KBM-7 (cell line): ENCODE measurements at regions not wholly inside any gene's neighbourhood (a gene's known extent, or its start where the extent isn't known, plus 50 kb on each side); places are given as distances from the start of the nearest gene placed in this dataset.

ENCODE experiments used
- DNase-seq: peaks from one replicate; pipeline ENCODE4 v3.0.0-alpha.2; 2015
- in situ Hi-C: fragments of 300-500 bp; cut with MboI; formaldehyde crosslinking; loops from 2 replicates; pipeline ENCODE4 v1.14.3; 2020; ENCODE audit warnings: low sequenced_read_pairs, low pct_unique_long_range_greater_than_20kb, mixed read lengths

GRCh38 chr9:78746010-78746409 lies 449.1 kb downstream of the PSAT1 start:
- in situ Hi-C loops = no loop called here
- no peak for DNase-seq

GRCh38 chr9:78753039-78753438 lies 456.1 kb downstream of the PSAT1 start:
- in situ Hi-C loops = no loop called here
- DNase-seq = no peak

GRCh38 chr9:78756813-78757510 lies 460.0 kb downstream of the PSAT1 start:
- DNase-seq = no peak
- in situ Hi-C loops = no loop called here

- DNase-seq = no peak
- in situ Hi-C loops = no loop called here
These were observed 466.5 kb downstream of the PSAT1 start for GRCh38 chr9:78763424-78763823.

GRCh38 chr9:78765861-78766260 lies 468.9 kb downstream of the PSAT1 start:
- DNase-seq = no peak
- in situ Hi-C loops = no loop called here

- no peak for DNase-seq
- in situ Hi-C loops = no loop called here
These were observed 470.6 kb downstream of the PSAT1 start for GRCh38 chr9:78767490-78767889.

- in situ Hi-C loops = no loop called here
- no peak for DNase-seq
These were observed 472.8 kb downstream of the PSAT1 start for GRCh38 chr9:78769690-78770089.

- DNase-seq = no peak
- in situ Hi-C loops = no loop called here
These were observed 478.3 kb downstream of the PSAT1 start for GRCh38 chr9:78775211-78775610.

- in situ Hi-C loops = no loop called here
- DNase-seq = no peak
These were observed 478.9 kb downstream of the PSAT1 start for GRCh38 chr9:78775696-78776295.

- in situ Hi-C loops = no loop called here
- peak; percentile 8 for DNase-seq
These were observed 480.8 kb downstream of the PSAT1 start for GRCh38 chr9:78777747-78778146.

GRCh38 chr9:78778318-78778717 lies 481.4 kb downstream of the PSAT1 start:
- DNase-seq = no peak
- in situ Hi-C loops = no loop called here

GRCh38 chr9:78778861-78779374 lies 482.0 kb downstream of the PSAT1 start:
- in situ Hi-C loops = no loop called here
- DNase-seq = no peak

GRCh38 chr9:78781681-78782080 lies 484.8 kb downstream of the PSAT1 start:
- in situ Hi-C loops = no loop called here
- no peak for DNase-seq

- in situ Hi-C loops = no loop called here
- DNase-seq = no peak
These were observed 485.3 kb downstream of the PSAT1 start for GRCh38 chr9:78782234-78782633.

GRCh38 chr9:78782858-78783257 lies 485.9 kb downstream of the PSAT1 start:
- no peak for DNase-seq
- in situ Hi-C loops = no loop called here

GRCh38 chr9:78783743-78784142 lies 486.8 kb downstream of the PSAT1 start:
- no peak for DNase-seq
- in situ Hi-C loops = no loop called here

- in situ Hi-C loops = no loop called here
- DNase-seq = no peak
These were observed 489.9 kb downstream of the PSAT1 start for GRCh38 chr9:78786794-78787193.

- no peak for DNase-seq
- in situ Hi-C loops = no loop called here
These were observed 491.2 kb downstream of the PSAT1 start for GRCh38 chr9:78788101-78788500.

- no peak for DNase-seq
- in situ Hi-C loops = no loop called here
These were observed 494.9 kb downstream of the PSAT1 start for GRCh38 chr9:78791779-78792178.

GRCh38 chr9:78792745-78793144 lies 495.8 kb downstream of the PSAT1 start:
- in situ Hi-C loops = no loop called here

GRCh38 chr9:78805771-78806170 lies 508.8 kb downstream of the PSAT1 start:
- DNase-seq = no peak
- in situ Hi-C loops = no loop called here

More at GRCh38 chr9:78792745-78793144, 495.8 kb downstream of the PSAT1 start:
- no peak for DNase-seq
